ENCODE measurements at regions not wholly inside any gene's neighbourhood (a gene's known extent, or its start where the extent isn't known, plus 50 kb on each side); places are given as distances from the start of the nearest gene placed in this dataset.

GRCh38 chr14:39956372-39956771 lies 524.1 kb upstream of the FBXO33 start:
- no peaks in the 10 kb centered on the region for H3K4me1 Mint-ChIP-seq
- H3K27me3 Mint-ChIP-seq = no peaks in the 10 kb centered on the region
- H3K36me3 Mint-ChIP-seq = no peaks in the 10 kb centered on the region
- Histone ChIP-seq H3K4me3 (ENCODE audit: control insufficient read depth in 1 of 2, extremely low read depth in 1 of 2, low read length in 1 of 2) (no peak overlapping the region), H3K9me3 (no peaks in the 10 kb centered on the region), H3K4me1 (ENCODE audit: control insufficient read depth in 1 of 2, extremely low read depth in 1 of 2, insufficient read depth in 2 of 2, low read length in 2 of 2) (no peaks in the 10 kb centered on the region), H3K36me3 (ENCODE audit: control insufficient read depth in 2 of 2, extremely low read depth in 1 of 2, insufficient read depth in 1 of 2, low read length in 1 of 2) (no peaks in the 10 kb centered on the region), H3K27ac (ENCODE audit: low read length) (no peak overlapping the region), H3K27me3 (replicated peaks in 1 of 2; ENCODE audit: control insufficient read depth in 2 of 2, extremely low read depth in 1 of 2, insufficient read depth in 2 of 2, low read length in 1 of 2) (no peaks in the 10 kb centered on the region)
- H3K27ac Mint-ChIP-seq = no peak overlapping the region
- H3K4me3 Mint-ChIP-seq = no peak overlapping the region
- ChIA-PET CTCF (no interaction called here), POLR2A (interaction anchor here in 1 of 2 donors (0.6 kb wide), 1 partner anchor 1815 kb away, joined by 3 read pairs; no protein-coding TSS in a partner anchor)
- H3K9me3 Mint-ChIP-seq = peaks cover 12 to 27% (median 25%) of the 10 kb centered on the region in 3 donors
- ATAC-seq (replicated peaks in 1 of 4) (no peak), DNase-seq (no peak)
- no CpG with 5 or more reads among the region's 4 CpGs for WGBS (ENCODE audit: insufficient coverage)

GRCh38 chr14:39948235-39948634 lies 516.0 kb upstream of the FBXO33 start:
- Histone ChIP-seq H3K4me1 (ENCODE audit: control insufficient read depth in 1 of 2, extremely low read depth in 1 of 2, insufficient read depth in 2 of 2, low read length in 2 of 2) (no peaks in the 10 kb centered on the region), H3K36me3 (ENCODE audit: control insufficient read depth in 2 of 2, extremely low read depth in 1 of 2, insufficient read depth in 1 of 2, low read length in 1 of 2) (no peaks in the 10 kb centered on the region), H3K27me3 (replicated peaks in 1 of 2; ENCODE audit: control insufficient read depth in 2 of 2, extremely low read depth in 1 of 2, insufficient read depth in 2 of 2, low read length in 1 of 2) (no peaks in the 10 kb centered on the region), H3K9me3 (no peaks in the 10 kb centered on the region), H3K4me3 (ENCODE audit: control insufficient read depth in 1 of 2, extremely low read depth in 1 of 2, low read length in 1 of 2) (no peak overlapping the region), H3K27ac (ENCODE audit: low read length) (no peak overlapping the region)
- Mint-ChIP-seq H3K9me3 (peaks cover 6 to 19% (median 10%) of the 10 kb centered on the region in 3 donors), H3K36me3 (no peaks in the 10 kb centered on the region), H3K4me3 (no peak overlapping the region), H3K27ac (no peak overlapping the region), H3K4me1 (no peaks in the 10 kb centered on the region), H3K27me3 (no peaks in the 10 kb centered on the region)
- ChIA-PET POLR2A (no interaction called here), CTCF (no interaction called here)
- no CpG with 5 or more reads among the region's 2 CpGs for WGBS (ENCODE audit: insufficient coverage)
- no peak for ATAC-seq (replicated peaks in 1 of 4)
- no peak for DNase-seq

- no peaks in the 10 kb centered on the region for H3K4me1 Mint-ChIP-seq
- no peaks in the 10 kb centered on the region for H3K4me1 ChIP-seq (ENCODE audit: control insufficient read depth in 1 of 2, extremely low read depth in 1 of 2, insufficient read depth in 2 of 2, low read length in 2 of 2)
- H3K27me3 Mint-ChIP-seq = no peaks in the 10 kb centered on the region
- ChIA-PET POLR2A (no interaction called here), CTCF (no interaction called here)
- no peak overlapping the region for H3K27ac Mint-ChIP-seq
- 57% methylated on average over 1 of the region's 2 CpGs for WGBS (ENCODE audit: insufficient coverage)
- no peak overlapping the region for H3K27ac ChIP-seq (ENCODE audit: low read length)
- H3K4me3 ChIP-seq (ENCODE audit: control insufficient read depth in 1 of 2, extremely low read depth in 1 of 2, low read length in 1 of 2) = no peak overlapping the region
- peaks cover 0 to 10% (median 10%) of the 10 kb centered on the region in 3 donors for H3K9me3 Mint-ChIP-seq
- H3K36me3 ChIP-seq (ENCODE audit: control insufficient read depth in 2 of 2, extremely low read depth in 1 of 2, insufficient read depth in 1 of 2, low read length in 1 of 2) = no peaks in the 10 kb centered on the region
- no peaks in the 10 kb centered on the region for H3K9me3 ChIP-seq
- no peak for ATAC-seq (replicated peaks in 1 of 4)
- H3K36me3 Mint-ChIP-seq = no peaks in the 10 kb centered on the region
- no peak overlapping the region for H3K4me3 Mint-ChIP-seq
- no peaks in the 10 kb centered on the region for H3K27me3 ChIP-seq (replicated peaks in 1 of 2; ENCODE audit: control insufficient read depth in 2 of 2, extremely low read depth in 1 of 2, insufficient read depth in 2 of 2, low read length in 1 of 2)
- DNase-seq = no peak
Measured at GRCh38 chr14:39946807-39947206, 514.6 kb upstream of the FBXO33 start.

GRCh38 chr14:39939023-39939422 lies 506.8 kb upstream of the FBXO33 start:
- no peaks in the 10 kb centered on the region for H3K36me3 Mint-ChIP-seq
- H3K9me3 ChIP-seq = peaks cover 3% of the 10 kb centered on the region
- H3K27ac ChIP-seq (ENCODE audit: low read length) = no peak overlapping the region
- ATAC-seq (replicated peaks in 1 of 4) (no peak), DNase-seq (no peak)
- CTCF ChIA-PET = no interaction called here
- peak overlapping the region in 1 of 3 donors; percentile 22 for H3K4me3 Mint-ChIP-seq
- no peaks in the 10 kb centered on the region for H3K36me3 ChIP-seq (ENCODE audit: control insufficient read depth in 2 of 2, extremely low read depth in 1 of 2, insufficient read depth in 1 of 2, low read length in 1 of 2)
- no peak overlapping the region for H3K4me3 ChIP-seq (ENCODE audit: control insufficient read depth in 1 of 2, extremely low read depth in 1 of 2, low read length in 1 of 2)
- H3K27ac Mint-ChIP-seq = no peak overlapping the region
- POLR2A ChIA-PET = no interaction called here
- H3K27me3 ChIP-seq (replicated peaks in 1 of 2; ENCODE audit: control insufficient read depth in 2 of 2, extremely low read depth in 1 of 2, insufficient read depth in 2 of 2, low read length in 1 of 2) = no peaks in the 10 kb centered on the region
- peaks cover 8 to 9% (median 8%) of the 10 kb centered on the region in 3 donors for H3K4me1 Mint-ChIP-seq
- H3K9me3 Mint-ChIP-seq = peaks cover 0 to 11% (median 2%) of the 10 kb centered on the region in 3 donors
- H3K4me1 ChIP-seq (ENCODE audit: control insufficient read depth in 1 of 2, extremely low read depth in 1 of 2, insufficient read depth in 2 of 2, low read length in 2 of 2) = no peaks in the 10 kb centered on the region
- H3K27me3 Mint-ChIP-seq = no peaks in the 10 kb centered on the region

- H3K27ac ChIP-seq (ENCODE audit: low read length) = no peak overlapping the region
- H3K4me1 ChIP-seq (ENCODE audit: control insufficient read depth in 1 of 2, extremely low read depth in 1 of 2, insufficient read depth in 2 of 2, low read length in 2 of 2) = no peaks in the 10 kb centered on the region
- H3K9me3 ChIP-seq = no peaks in the 10 kb centered on the region
- no peaks in the 10 kb centered on the region for H3K27me3 ChIP-seq (replicated peaks in 1 of 2; ENCODE audit: control insufficient read depth in 2 of 2, extremely low read depth in 1 of 2, insufficient read depth in 2 of 2, low read length in 1 of 2)
- POLR2A ChIA-PET = no interaction called here
- no peaks in the 10 kb centered on the region for H3K36me3 Mint-ChIP-seq
- no peaks in the 10 kb centered on the region for H3K36me3 ChIP-seq (ENCODE audit: control insufficient read depth in 2 of 2, extremely low read depth in 1 of 2, insufficient read depth in 1 of 2, low read length in 1 of 2)
- H3K4me3 Mint-ChIP-seq = no peak overlapping the region
- DNase-seq (no peak), ATAC-seq (replicated peaks in 1 of 4) (no peak)
- CTCF ChIA-PET = no interaction called here
- H3K9me3 Mint-ChIP-seq = no peaks in the 10 kb centered on the region
- H3K27me3 Mint-ChIP-seq = no peaks in the 10 kb centered on the region
- 57% methylated on average over 1 of the region's 6 CpGs for WGBS (ENCODE audit: insufficient coverage)
- H3K4me1 Mint-ChIP-seq = no peaks in the 10 kb centered on the region
- no peak overlapping the region for H3K27ac Mint-ChIP-seq
- H3K4me3 ChIP-seq (ENCODE audit: control insufficient read depth in 1 of 2, extremely low read depth in 1 of 2, low read length in 1 of 2) = no peak overlapping the region
Measured at GRCh38 chr14:39912192-39913100, 480.2 kb upstream of the FBXO33 start.

GRCh38 chr14:39897657-39898056 lies 465.4 kb upstream of the FBXO33 start:
- Mint-ChIP-seq H3K4me3 (no peak overlapping the region), H3K27me3 (no peaks in the 10 kb centered on the region), H3K4me1 (no peaks in the 10 kb centered on the region), H3K36me3 (no peaks in the 10 kb centered on the region), H3K27ac (no peak overlapping the region), H3K9me3 (peaks cover 13 to 23% (median 17%) of the 10 kb centered on the region in 3 donors)
- CTCF ChIA-PET = no interaction called here
- WGBS (ENCODE audit: insufficient coverage) = no CpG with 5 or more reads among the region's 2 CpGs
- ATAC-seq (replicated peaks in 1 of 4) (no peak), DNase-seq (no peak)
- Histone ChIP-seq H3K4me3 (ENCODE audit: control insufficient read depth in 1 of 2, extremely low read depth in 1 of 2, low read length in 1 of 2) (no peak overlapping the region), H3K9me3 (no peaks in the 10 kb centered on the region), H3K27ac (ENCODE audit: low read length) (no peak overlapping the region), H3K27me3 (replicated peaks in 1 of 2; ENCODE audit: control insufficient read depth in 2 of 2, extremely low read depth in 1 of 2, insufficient read depth in 2 of 2, low read length in 1 of 2) (no peaks in the 10 kb centered on the region), H3K36me3 (ENCODE audit: control insufficient read depth in 2 of 2, extremely low read depth in 1 of 2, insufficient read depth in 1 of 2, low read length in 1 of 2) (no peaks in the 10 kb centered on the region), H3K4me1 (ENCODE audit: control insufficient read depth in 1 of 2, extremely low read depth in 1 of 2, insufficient read depth in 2 of 2, low read length in 2 of 2) (no peaks in the 10 kb centered on the region)
- POLR2A ChIA-PET = no interaction called here
